NB4 (cell line): ENCODE measurements at regions not wholly inside any gene's neighbourhood (a gene's known extent, or its start where the extent isn't known, plus 50 kb on each side); places are given as distances from the start of the nearest gene placed in this dataset.

Experiments
- DNase-seq: peaks from one replicate; pipeline ENCODE4 v3.0.0; 2010; ENCODE audit warnings: low read depth
- H3K4me3 ChIP-seq: one replicate; pipeline ENCODE4 v1.5.1; 2011; ENCODE audit warnings: mild to moderate bottlenecking, low read depth, low read length, moderate library complexity
- CTCF ChIP-seq: IDR thresholded peaks from one replicate; pipeline ENCODE4 v1.5.1; 2012; ENCODE audit warnings: low read depth, low read length
- MAX ChIP-seq: IDR thresholded peaks from 2 replicates; pipeline ENCODE4 v1.6.1; 2011; ENCODE audit warnings: low read depth, low read length
- MYC ChIP-seq: IDR thresholded peaks from 2 replicates; pipeline ENCODE4 v1.6.1; 2011; ENCODE audit warnings: low read depth, low read length
- POLR2A ChIP-seq: IDR thresholded peaks from 2 replicates; pipeline ENCODE4 v1.6.1; 2011; ENCODE audit warnings: mild to moderate bottlenecking; ENCODE audit not compliant: insufficient read length; ENCODE audit errors: extremely low read depth

- TF ChIP-seq MAX, result no peak
- no peak for TF ChIP-seq MYC
- peak; percentile 58 for TF ChIP-seq CTCF
- TF ChIP-seq POLR2A, result no peak
- no peak overlapping the region for H3K4me3 ChIP-seq
- peak; percentile 31 for DNase-seq
Measured at GRCh38 chr4:128379860-128380259, 92.2 kb upstream of the PGRMC2 start.

- TF ChIP-seq MYC (no peak), POLR2A (no peak), MAX (no peak), CTCF (no peak)
- no peak for DNase-seq
- no peak overlapping the region for H3K4me3 ChIP-seq
Measured at GRCh38 chr4:128378668-128379067, 91.1 kb upstream of the PGRMC2 start.

- TF ChIP-seq POLR2A, result no peak
- no peak overlapping the region for H3K4me3 ChIP-seq
- no peak for DNase-seq
Measured at GRCh38 chr4:128376958-128377357, 89.3 kb upstream of the PGRMC2 start.

GRCh38 chr4:128376303-128376702 is 88.7 kb upstream of the PGRMC2 start:
- TF ChIP-seq CTCF, result no peak
- no peak for TF ChIP-seq POLR2A
- no peak for TF ChIP-seq MYC
- no peak for TF ChIP-seq MAX
- no peak overlapping the region for H3K4me3 ChIP-seq
- no peak for DNase-seq

GRCh38 chr4:128373628-128374027 is 86.0 kb upstream of the PGRMC2 start:
- TF ChIP-seq MAX, result no peak

GRCh38 chr4:128371876-128372275 is 84.3 kb upstream of the PGRMC2 start:
- no peak overlapping the region for H3K4me3 ChIP-seq
- DNase-seq, result no peak
- no peak for TF ChIP-seq POLR2A

More at GRCh38 chr4:128373628-128374027, 86.0 kb upstream of the PGRMC2 start:
- no peak overlapping the region for H3K4me3 ChIP-seq
- no peak for DNase-seq

GRCh38 chr4:128371001-128371777 is 83.6 kb upstream of the PGRMC2 start:
- no peak overlapping the region for H3K4me3 ChIP-seq
- TF ChIP-seq CTCF (no peak), POLR2A (no peak), MYC (no peak), MAX (no peak)
- DNase-seq, result no peak
